ENCODE measurements at regions not wholly inside any gene's neighbourhood (a gene's known extent, or its start where the extent isn't known, plus 50 kb on each side); places are given as distances from the start of the nearest gene placed in this dataset.

GRCh38 chr6:74689601-74690000 lies 516.3 kb downstream of the COL12A1 start:
- H3K4me1 ChIP-seq (ENCODE audit: insufficient read depth, low read length), result no peaks in the 10 kb centered on the region
- FAIRE-seq (no peak), DNase-seq (ENCODE audit: low spot score) (no peak), ATAC-seq (no peak)
- H3K9me3 ChIP-seq (ENCODE audit: low read length), result no peaks in the 10 kb centered on the region
- in situ Hi-C loops (cut with HindIII; ENCODE audit: extremely low pct_ligation_motif_present, low pct_unique_long_range_greater_than_20kb) (no loop called here), intact Hi-C loops (cut with micrococcal nuclease; ENCODE audit: unreplicated experiment) (no loop called here)
- 5% methylated on average over 2 of the region's 2 CpGs for WGBS (ENCODE audit: low lambda C conversion rate)
- H4K20me1 ChIP-seq (ENCODE audit: insufficient read depth, low read length), result no peaks in the 10 kb centered on the region
- H3K27me3 ChIP-seq (ENCODE audit: control insufficient read depth in 1 of 2, insufficient read depth in 2 of 2, low read length in 2 of 2), result no peaks in the 10 kb centered on the region; a peak in 1 of 5 replicates
- H3K9ac ChIP-seq (ENCODE audit: insufficient read depth, low read depth, low read length), result no peak overlapping the region
- ChIA-PET CTCF (ENCODE audit: low intra/inter-chr PET ratio, low total read pairs) (no interaction called here), POLR2A (no interaction called here)
- BruUV-seq (replicated peaks), result no TSS peak
- no peak overlapping the region for H3K4me3 ChIP-seq (replicated peaks in 1 of 3; ENCODE audit: insufficient read depth in 1 of 3, low read depth in 2 of 3, low read length in 3 of 3)
- H2AFZ ChIP-seq (ENCODE audit: low read length), result no peak overlapping the region
- H3K36me3 ChIP-seq (replicated peaks in 1 of 2; ENCODE audit: control insufficient read depth in 1 of 2, insufficient read depth in 2 of 2, low read length in 2 of 2), result no peaks in the 10 kb centered on the region
- no peaks in the 10 kb centered on the region for H3K79me2 ChIP-seq (ENCODE audit: insufficient read depth, low read length)
- no peak overlapping the region for H3K27ac ChIP-seq (ENCODE audit: extremely low read length, insufficient read depth, low read length)
- TF ChIP-seq, protein P1, sequence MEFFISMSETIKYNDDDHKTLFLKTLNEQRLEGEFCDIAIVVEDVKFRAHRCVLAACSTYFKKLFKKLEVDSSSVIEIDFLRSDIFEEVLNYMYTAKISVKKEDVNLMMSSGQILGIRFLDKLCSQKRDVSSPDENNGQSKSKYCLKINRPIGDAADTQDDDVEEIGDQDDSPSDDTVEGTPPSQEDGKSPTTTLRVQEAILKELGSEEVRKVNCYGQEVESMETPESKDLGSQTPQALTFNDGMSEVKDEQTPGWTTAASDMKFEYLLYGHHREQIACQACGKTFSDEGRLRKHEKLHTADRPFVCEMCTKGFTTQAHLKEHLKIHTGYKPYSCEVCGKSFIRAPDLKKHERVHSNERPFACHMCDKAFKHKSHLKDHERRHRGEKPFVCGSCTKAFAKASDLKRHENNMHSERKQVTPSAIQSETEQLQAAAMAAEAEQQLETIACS (CRISPR knock-in tag; IDR thresholded peaks at IDR 0.05), result no peak
- TF ChIP-seq MATR3 (CRISPR knock-in tag; IDR thresholded peaks at IDR 0.05), result no peak
- no peak for TF ChIP-seq ZNF780A (CRISPR knock-in tag; IDR thresholded peaks at IDR 0.05)
- no peak for TF ChIP-seq YY1 (IDR thresholded peaks at IDR 0.05; ENCODE audit: insufficient read depth, insufficient replicate concordance, low read depth, low read length)
- TF ChIP-seq SRSF4 (IDR thresholded peaks at IDR 0.05; ENCODE audit: low read depth, low read length, poor library complexity, severe bottlenecking), result no peak
- TF ChIP-seq ZSCAN29 (CRISPR knock-in tag; conservative IDR thresholded peaks at IDR 0.05), result no peak
- TF ChIP-seq, protein P2, sequence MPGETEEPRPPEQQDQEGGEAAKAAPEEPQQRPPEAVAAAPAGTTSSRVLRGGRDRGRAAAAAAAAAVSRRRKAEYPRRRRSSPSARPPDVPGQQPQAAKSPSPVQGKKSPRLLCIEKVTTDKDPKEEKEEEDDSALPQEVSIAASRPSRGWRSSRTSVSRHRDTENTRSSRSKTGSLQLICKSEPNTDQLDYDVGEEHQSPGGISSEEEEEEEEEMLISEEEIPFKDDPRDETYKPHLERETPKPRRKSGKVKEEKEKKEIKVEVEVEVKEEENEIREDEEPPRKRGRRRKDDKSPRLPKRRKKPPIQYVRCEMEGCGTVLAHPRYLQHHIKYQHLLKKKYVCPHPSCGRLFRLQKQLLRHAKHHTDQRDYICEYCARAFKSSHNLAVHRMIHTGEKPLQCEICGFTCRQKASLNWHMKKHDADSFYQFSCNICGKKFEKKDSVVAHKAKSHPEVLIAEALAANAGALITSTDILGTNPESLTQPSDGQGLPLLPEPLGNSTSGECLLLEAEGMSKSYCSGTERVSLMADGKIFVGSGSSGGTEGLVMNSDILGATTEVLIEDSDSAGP (CRISPR knock-in tag; IDR thresholded peaks at IDR 0.05; ENCODE audit: borderline replicate concordance), result no peak
- H3K4me2 ChIP-seq (ENCODE audit: low read depth, low read length), result no peak overlapping the region

Data from HepG2 (cell line).